NCI-H510A (cell line): ENCODE measurements at regions not wholly inside any gene's neighbourhood (a gene's known extent, or its start where the extent isn't known, plus 50 kb on each side); places are given as distances from the start of the nearest gene placed in this dataset.
"Not testable (repeated sequence)": the region's sequence is repeated elsewhere in the genome, so short reads cannot be mapped to it uniquely, and the experiment has no call there.

Source experiments
- DNase-seq: peaks from one replicate; lab custom pipeline; 2025; lab: John Stamatoyannopoulos, UW

- DNase-seq = no peak
These were observed 214.7 kb downstream of the OR4C45 start for GRCh38 chr11:50247309-50247874.

- DNase-seq = no peak
These were observed 235.2 kb downstream of the OR4C45 start for GRCh38 chr11:50267851-50268250.

GRCh38 chr11:50275133-50275532, 242.5 kb downstream of the OR4C45 start:
- no peak for DNase-seq

- no peak for DNase-seq
These were observed 246.1 kb downstream of the OR4C45 start for GRCh38 chr11:50278756-50279155.

GRCh38 chr11:50298182-50298988, 265.7 kb downstream of the OR4C45 start:
- peak; percentile 35 for DNase-seq

- DNase-seq = not testable (repeated sequence)
These were observed 298.0 kb downstream of the OR4C45 start for GRCh38 chr11:50330723-50331122.

- DNase-seq = no peak
These were observed 301.2 kb downstream of the OR4C45 start for GRCh38 chr11:50333861-50334260.

GRCh38 chr11:50337432-50337831, 304.8 kb downstream of the OR4C45 start:
- DNase-seq = not testable (repeated sequence)

GRCh38 chr11:50348018-50348417, 315.3 kb downstream of the OR4C45 start:
- not testable (repeated sequence) for DNase-seq

- no peak for DNase-seq
These were observed 346.8 kb downstream of the OR4C45 start for GRCh38 chr11:50379484-50379883.

- DNase-seq = no peak
These were observed 361.3 kb downstream of the OR4C45 start for GRCh38 chr11:50394017-50394416.

- DNase-seq = no peak
These were observed 380.2 kb downstream of the OR4C45 start for GRCh38 chr11:50412832-50413231.

GRCh38 chr11:50423208-50423607, 390.5 kb downstream of the OR4C45 start:
- no peak for DNase-seq
